Prostate gland (tissue), 2 donors: ENCODE measurements at regions not wholly inside any gene's neighbourhood (a gene's known extent, or its start where the extent isn't known, plus 50 kb on each side); places are given as distances from the start of the nearest gene placed in this dataset.

Source experiments
- DNase-seq: peaks from one replicate; pipeline ENCODE4 v3.0.0-alpha.2; 2019; ENCODE audit warnings: low spot score
- H3K27ac ChIP-seq, 2 donors: fragments of 200-600 bp; sonication (generic); 2 replicates each; pipeline ENCODE4 v1.5.1; 2017 to 2019
- H3K27me3 ChIP-seq: fragments of 200-600 bp; sonication (generic); replicated peaks from 2 replicates; pipeline ENCODE4 v1.5.1; 2019; ENCODE audit not compliant: insufficient read depth
- H3K36me3 ChIP-seq, 2 donors: fragments of 200-600 bp; sonication (generic); 1 replicate in 1 of 2; 2 replicates in 1 of 2; pipeline versions ENCODE4 v1.5.1 to v1.8.1; 2017 to 2019
- H3K4me1 ChIP-seq: fragments of 200-600 bp; sonication (generic); replicated peaks from 2 replicates; pipeline ENCODE4 v1.5.1; 2019
- H3K4me3 ChIP-seq, 2 donors: fragments of 200-600 bp; sonication (generic); 2 replicates each; pipeline ENCODE4 v1.5.1; 2017 to 2019
- H3K9me3 ChIP-seq: fragments of 200-600 bp; sonication (generic); 2 replicates; pipeline ENCODE4 v1.5.1; 2017
- POLR2A ChIP-seq: fragments of 450-650 bp; IDR thresholded peaks from one replicate; pipeline ENCODE4 v1.6.1; 2016; ENCODE audit warnings: antibody characterized with exemption, mild to moderate bottlenecking
- POLR2AphosphoS5 ChIP-seq: sonication (generic); formaldehyde crosslinking; IDR thresholded peaks from one replicate; pipeline ENCODE4 v1.6.1; 2017; ENCODE audit warnings: antibody characterized with exemption
- WGBS: methylation state at CpG from one replicate; pipeline ENCODE4 v1.1.5; 2018; 5-methylcytosine and 5-hydroxymethylcytosine counted together
- intact Hi-C: fragments of 100-400 bp; cut with DNase I; formaldehyde crosslinking; loops from one replicate; pipeline ENCODE4 v1.14.2; 2022
- TF ChIP-seq, protein P1 (sequence below), 4 experiments: fragments of 200-600 bp in 2 of 4; fragments of 450-650 bp in 2 of 4; sonication (generic) in 2 of 4; IDR thresholded peaks; 1 replicate in 3 of 4; 2 replicates in 1 of 4; pipeline ENCODE4 v1.5.1; 2016 to 2019; ENCODE audit warnings: antibody characterized with exemption in 4 of 4, mild to moderate bottlenecking in 2 of 4, moderate library complexity in 2 of 4

DNA sequence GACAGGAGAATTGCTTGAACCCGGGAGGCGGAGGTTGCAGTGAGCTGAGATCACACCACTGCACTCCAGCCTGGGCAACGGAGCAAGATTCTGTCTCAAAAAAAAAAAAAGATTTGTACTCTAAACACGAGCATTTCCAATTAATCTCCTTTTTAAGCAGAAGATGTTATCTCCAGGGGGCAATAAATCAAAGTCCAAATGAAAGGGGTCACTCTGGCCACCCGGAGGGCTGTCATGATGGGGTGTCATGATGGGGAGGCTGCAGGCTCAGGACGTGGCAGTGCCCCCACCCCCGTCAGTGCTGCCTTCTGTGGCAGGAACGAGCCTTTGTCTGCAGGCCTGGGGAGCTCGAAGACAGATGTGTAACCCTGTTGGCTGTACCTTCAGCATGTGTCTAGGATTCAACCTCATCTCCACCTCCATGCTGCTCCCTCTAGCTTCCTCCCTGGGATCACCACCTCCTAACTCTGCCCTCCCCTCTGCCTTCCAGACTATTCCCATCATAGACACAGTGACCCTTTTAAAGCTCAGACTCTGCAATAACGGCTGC, 76.9 kb upstream of the YWHAQ start:
- intact Hi-C loops, result no loop called here
- Histone ChIP-seq H3K36me3 (no peaks in the 10 kb centered on the region), H3K27me3 (no peaks in the 10 kb centered on the region), H3K9me3 (no peaks in the 10 kb centered on the region), H3K4me3 (no peak overlapping the region), H3K4me1 (no peaks in the 10 kb centered on the region), H3K27ac (no peak overlapping the region)
- DNase-seq, result no peak
- no peak for TF ChIP-seq POLR2A
- TF ChIP-seq, protein P1, sequence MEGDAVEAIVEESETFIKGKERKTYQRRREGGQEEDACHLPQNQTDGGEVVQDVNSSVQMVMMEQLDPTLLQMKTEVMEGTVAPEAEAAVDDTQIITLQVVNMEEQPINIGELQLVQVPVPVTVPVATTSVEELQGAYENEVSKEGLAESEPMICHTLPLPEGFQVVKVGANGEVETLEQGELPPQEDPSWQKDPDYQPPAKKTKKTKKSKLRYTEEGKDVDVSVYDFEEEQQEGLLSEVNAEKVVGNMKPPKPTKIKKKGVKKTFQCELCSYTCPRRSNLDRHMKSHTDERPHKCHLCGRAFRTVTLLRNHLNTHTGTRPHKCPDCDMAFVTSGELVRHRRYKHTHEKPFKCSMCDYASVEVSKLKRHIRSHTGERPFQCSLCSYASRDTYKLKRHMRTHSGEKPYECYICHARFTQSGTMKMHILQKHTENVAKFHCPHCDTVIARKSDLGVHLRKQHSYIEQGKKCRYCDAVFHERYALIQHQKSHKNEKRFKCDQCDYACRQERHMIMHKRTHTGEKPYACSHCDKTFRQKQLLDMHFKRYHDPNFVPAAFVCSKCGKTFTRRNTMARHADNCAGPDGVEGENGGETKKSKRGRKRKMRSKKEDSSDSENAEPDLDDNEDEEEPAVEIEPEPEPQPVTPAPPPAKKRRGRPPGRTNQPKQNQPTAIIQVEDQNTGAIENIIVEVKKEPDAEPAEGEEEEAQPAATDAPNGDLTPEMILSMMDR (IDR thresholded peaks at IDR 0.05), result no peak
- no peak for TF ChIP-seq POLR2AphosphoS5
- 57% methylated on average over 10 of the region's 10 CpGs for WGBS

DNA sequence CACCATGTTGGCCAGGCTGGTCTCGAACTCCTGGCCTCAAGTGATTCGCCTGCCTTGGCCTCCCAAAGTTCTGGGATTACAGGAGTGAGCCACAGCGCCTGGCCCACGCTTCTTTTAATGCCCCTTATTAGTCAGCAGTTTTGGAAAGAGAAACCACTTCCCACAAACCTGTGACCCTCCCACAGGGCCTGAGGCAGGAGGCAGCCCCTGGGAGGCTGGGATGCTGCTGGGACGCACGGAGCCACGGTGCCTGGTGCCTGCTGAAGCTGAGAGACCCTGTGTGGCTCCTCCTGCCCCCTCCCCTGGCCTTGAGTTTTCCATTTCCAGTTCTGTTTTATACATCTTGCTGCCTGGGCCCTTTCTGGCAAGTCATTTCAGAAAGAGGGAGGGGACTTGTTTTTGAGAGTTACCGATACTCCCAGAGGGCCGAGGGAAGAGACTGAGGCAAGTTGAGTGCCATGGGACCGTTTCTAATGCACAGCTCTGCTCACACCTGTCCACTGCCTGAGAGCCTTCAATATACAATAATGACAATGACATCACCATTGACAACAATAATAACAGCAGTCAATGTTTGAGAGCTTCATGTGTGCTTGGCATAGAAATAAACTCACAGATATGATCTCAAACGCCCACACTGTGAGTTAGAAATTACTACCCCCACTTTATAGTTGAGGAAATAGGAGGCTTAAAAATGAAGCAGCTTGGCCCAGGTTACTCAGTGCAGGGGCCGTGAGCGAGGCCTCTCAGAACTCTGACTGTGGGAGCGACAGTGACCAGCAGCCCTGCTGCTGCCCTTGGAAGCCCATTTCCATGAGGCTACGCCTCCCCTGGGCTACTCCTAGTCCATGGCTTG, 78.1 kb upstream of the YWHAQ start:
- no peaks in the 10 kb centered on the region for H3K4me1 ChIP-seq
- DNase-seq, result no peak
- no peak for TF ChIP-seq POLR2A
- TF ChIP-seq, protein P1 (IDR thresholded peaks at IDR 0.05), result no peak
- no peak for TF ChIP-seq POLR2AphosphoS5
- no peaks in the 10 kb centered on the region for H3K9me3 ChIP-seq
- WGBS, result 84% methylated on average over 15 of the region's 15 CpGs
- intact Hi-C loops, result no loop called here
- no peak overlapping the region for H3K27ac ChIP-seq
- no peaks in the 10 kb centered on the region for H3K27me3 ChIP-seq
- no peak overlapping the region for H3K4me3 ChIP-seq
- no peaks in the 10 kb centered on the region for H3K36me3 ChIP-seq

DNA sequence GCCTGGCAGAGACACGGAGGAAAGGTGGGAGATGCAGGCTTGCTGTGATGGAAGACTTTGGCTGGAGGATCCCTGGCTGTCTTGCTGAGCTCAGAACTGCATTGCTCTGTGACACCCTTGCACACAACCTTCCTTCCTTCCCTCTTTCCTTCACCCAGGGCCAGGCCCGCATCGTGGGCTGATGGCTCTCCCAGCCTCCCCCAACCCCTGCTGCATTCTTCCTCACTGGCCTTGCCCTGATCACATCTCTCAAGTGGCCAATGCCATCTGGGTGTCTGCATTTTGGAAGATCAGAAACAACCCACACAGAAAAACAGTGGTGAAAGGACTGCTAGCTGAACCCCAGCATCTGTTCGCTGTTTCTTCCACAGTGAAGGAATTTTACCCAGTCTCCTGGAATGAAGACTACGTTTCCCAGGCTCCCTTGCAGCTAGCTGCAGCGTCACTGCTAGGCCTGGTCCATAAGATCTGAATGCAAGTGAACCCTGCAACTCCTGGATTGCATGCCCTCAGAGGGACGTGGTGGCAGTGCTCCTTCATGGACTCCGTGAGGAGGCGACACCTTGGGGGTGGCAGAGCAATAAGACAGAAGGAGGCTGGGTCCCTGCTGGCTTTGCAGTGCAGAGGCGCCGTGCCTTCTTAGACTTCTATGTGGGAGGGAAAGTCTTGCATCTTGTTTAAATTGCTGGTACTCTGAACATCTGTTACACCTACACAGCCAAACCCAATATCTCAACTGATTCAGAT, 78.9 kb upstream of the YWHAQ start:
- no peak overlapping the region for H3K4me3 ChIP-seq
- no peak for DNase-seq
- H3K27ac ChIP-seq, result no peak overlapping the region
- no peak for TF ChIP-seq POLR2A
- TF ChIP-seq POLR2AphosphoS5, result no peak
- TF ChIP-seq, protein P1 (IDR thresholded peaks at IDR 0.05), result no peak
- no peaks in the 10 kb centered on the region for H3K36me3 ChIP-seq
- intact Hi-C loops, result no loop called here
- H3K9me3 ChIP-seq, result no peaks in the 10 kb centered on the region
- no peaks in the 10 kb centered on the region for H3K4me1 ChIP-seq
- H3K27me3 ChIP-seq, result no peaks in the 10 kb centered on the region
- WGBS, result 93% methylated on average over 11 of the region's 11 CpGs

GRCh38 chr2:9710311-9710710, 79.5 kb upstream of the YWHAQ start:
- 93% methylated on average over 7 of the region's 7 CpGs for WGBS
- TF ChIP-seq POLR2A, result no peak
- TF ChIP-seq POLR2AphosphoS5, result no peak
- TF ChIP-seq, protein P1 (IDR thresholded peaks at IDR 0.05), result no peak

More at GRCh38 chr2:9710311-9710710, 79.5 kb upstream of the YWHAQ start:
- Histone ChIP-seq H3K36me3 (no peaks in the 10 kb centered on the region), H3K27me3 (no peaks in the 10 kb centered on the region), H3K4me3 (no peak overlapping the region), H3K4me1 (no peaks in the 10 kb centered on the region), H3K27ac (no peak overlapping the region), H3K9me3 (no peaks in the 10 kb centered on the region)
- DNase-seq, result no peak
- intact Hi-C loops, result no loop called here
